ENCODE measurements at regions not wholly inside any gene's neighbourhood (a gene's known extent, or its start where the extent isn't known, plus 50 kb on each side); places are given as distances from the start of the nearest gene placed in this dataset.

DNA sequence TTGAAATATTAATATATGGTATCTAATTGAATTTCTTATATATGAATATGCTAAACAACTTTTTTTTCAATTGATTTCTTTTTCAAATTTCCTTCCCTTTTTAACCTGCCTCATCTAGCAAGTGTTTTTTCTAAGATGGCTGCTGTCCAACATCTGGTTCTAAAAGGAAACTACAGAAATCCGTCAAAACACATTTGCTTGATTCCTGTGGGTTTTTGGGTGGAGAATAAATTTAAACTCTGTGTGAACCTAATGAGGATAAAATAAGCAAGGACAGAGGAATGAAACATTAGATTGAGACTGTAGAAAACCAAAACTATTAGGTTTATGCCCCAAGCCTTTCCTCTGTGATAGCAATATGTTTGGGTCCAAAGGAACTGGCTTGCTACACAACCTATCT, 75.5 kb upstream of the STARD3NL start:
- peaks cover 0 to 18% of the 10 kb centered on the region in 2 donors for H3K9me3 ChIP-seq
- TF ChIP-seq, protein P1, sequence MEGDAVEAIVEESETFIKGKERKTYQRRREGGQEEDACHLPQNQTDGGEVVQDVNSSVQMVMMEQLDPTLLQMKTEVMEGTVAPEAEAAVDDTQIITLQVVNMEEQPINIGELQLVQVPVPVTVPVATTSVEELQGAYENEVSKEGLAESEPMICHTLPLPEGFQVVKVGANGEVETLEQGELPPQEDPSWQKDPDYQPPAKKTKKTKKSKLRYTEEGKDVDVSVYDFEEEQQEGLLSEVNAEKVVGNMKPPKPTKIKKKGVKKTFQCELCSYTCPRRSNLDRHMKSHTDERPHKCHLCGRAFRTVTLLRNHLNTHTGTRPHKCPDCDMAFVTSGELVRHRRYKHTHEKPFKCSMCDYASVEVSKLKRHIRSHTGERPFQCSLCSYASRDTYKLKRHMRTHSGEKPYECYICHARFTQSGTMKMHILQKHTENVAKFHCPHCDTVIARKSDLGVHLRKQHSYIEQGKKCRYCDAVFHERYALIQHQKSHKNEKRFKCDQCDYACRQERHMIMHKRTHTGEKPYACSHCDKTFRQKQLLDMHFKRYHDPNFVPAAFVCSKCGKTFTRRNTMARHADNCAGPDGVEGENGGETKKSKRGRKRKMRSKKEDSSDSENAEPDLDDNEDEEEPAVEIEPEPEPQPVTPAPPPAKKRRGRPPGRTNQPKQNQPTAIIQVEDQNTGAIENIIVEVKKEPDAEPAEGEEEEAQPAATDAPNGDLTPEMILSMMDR (IDR thresholded peaks at IDR 0.05), result no peak
- no peak overlapping the region for H3K27ac ChIP-seq
- H3K36me3 ChIP-seq, result no peaks in the 10 kb centered on the region
- no peak overlapping the region for H3K4me3 ChIP-seq
- intact Hi-C loops (cut with DNase I), result loop anchor here in 1 of 2 donors (10.0 kb wide), 2 partner anchors 188 to 272 kb away; partner anchors contain the start of gene SFRP4
- DNase-seq (no peak), ATAC-seq (no peak)
- H3K4me1 ChIP-seq, result no peaks in the 10 kb centered on the region
- no peaks in the 10 kb centered on the region for H3K27me3 ChIP-seq

GRCh38 chr7:38105874-38106483, 72.1 kb upstream of the STARD3NL start:
- Histone ChIP-seq H3K9me3 (no peaks in the 10 kb centered on the region), H3K4me1 (no peaks in the 10 kb centered on the region), H3K27me3 (no peaks in the 10 kb centered on the region), H3K36me3 (no peaks in the 10 kb centered on the region), H3K4me3 (no peak overlapping the region), H3K27ac (no peak overlapping the region)
- TF ChIP-seq, protein P1 (IDR thresholded peaks at IDR 0.05), result peak; percentile 54 to 70
- DNase-seq (peak in 2 of 4 donors; percentile 26 to 49), ATAC-seq (peak; percentile 79)
- intact Hi-C loops (cut with DNase I), result loop anchor here in 1 of 2 donors (5.0 to 10.0 kb wide), 3 partner anchors 116 to 269 kb away; partner anchors contain the start of gene SFRP4

GRCh38 chr7:38107486-38107893, 70.6 kb upstream of the STARD3NL start:
- ATAC-seq (peak; percentile 96), DNase-seq (peak in 3 of 4 donors; percentile 18 to 52 (median 44))
- intact Hi-C loops (cut with DNase I), result loop anchor here in 1 of 2 donors (5.0 to 10.0 kb wide), 3 partner anchors 115 to 267 kb away; partner anchors contain the start of gene SFRP4
- Histone ChIP-seq H3K27ac (no peak overlapping the region), H3K4me1 (no peaks in the 10 kb centered on the region), H3K27me3 (no peaks in the 10 kb centered on the region), H3K9me3 (no peaks in the 10 kb centered on the region), H3K36me3 (no peaks in the 10 kb centered on the region), H3K4me3 (no peak overlapping the region)
- TF ChIP-seq, protein P1 (IDR thresholded peaks at IDR 0.05), result peak; percentile 61 to 78

DNA sequence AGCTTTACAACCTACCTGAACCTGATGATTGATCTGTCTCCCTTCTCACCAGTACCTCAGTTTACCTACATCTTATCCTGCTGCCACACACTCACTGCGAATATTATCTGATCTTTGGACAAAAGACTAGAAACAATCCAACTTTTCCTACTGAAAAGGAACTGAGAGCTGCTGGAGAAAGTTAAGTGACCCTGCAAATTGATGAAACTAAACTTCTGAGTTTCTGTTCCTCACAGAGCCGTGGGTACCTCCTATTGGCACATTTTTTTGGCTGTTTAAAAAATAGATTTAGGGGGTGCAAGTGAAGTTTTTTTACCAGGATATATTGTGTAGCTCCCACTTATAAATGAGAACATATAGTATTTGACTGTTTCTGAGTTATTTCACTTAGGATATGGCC, 66.0 kb upstream of the STARD3NL start:
- Histone ChIP-seq H3K36me3 (no peaks in the 10 kb centered on the region), H3K4me3 (no peak overlapping the region), H3K4me1 (no peaks in the 10 kb centered on the region), H3K27ac (no peak overlapping the region), H3K27me3 (no peaks in the 10 kb centered on the region), H3K9me3 (no peaks in the 10 kb centered on the region)
- DNase-seq (no peak), ATAC-seq (no peak)
- TF ChIP-seq, protein P1 (IDR thresholded peaks at IDR 0.05), result no peak
- intact Hi-C loops (cut with DNase I), result no loop called here

DNA sequence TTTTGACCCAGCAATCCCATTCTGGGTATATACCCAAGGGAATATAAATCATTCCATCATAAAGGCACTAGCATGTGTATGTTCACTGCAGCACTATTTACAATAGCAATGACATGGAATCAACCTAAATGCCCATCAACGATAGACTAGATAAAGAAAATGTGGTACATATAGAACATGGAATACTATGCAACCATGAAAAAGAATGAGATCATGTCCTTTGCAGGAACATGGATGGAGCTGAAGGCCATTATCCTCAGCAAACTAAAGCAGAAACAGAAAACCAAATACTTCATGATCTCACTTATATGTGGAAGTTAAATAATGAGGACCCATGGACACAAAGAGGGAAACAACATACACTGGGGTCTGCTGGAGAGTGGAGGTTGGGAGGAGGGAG, 58.0 kb upstream of the STARD3NL start:
- no peak overlapping the region for H3K27ac ChIP-seq
- intact Hi-C loops (cut with DNase I), result no loop called here
- TF ChIP-seq, protein P1 (IDR thresholded peaks at IDR 0.05), result no peak
- H3K4me3 ChIP-seq, result no peak overlapping the region
- ATAC-seq (no peak), DNase-seq (no peak)
- H3K36me3 ChIP-seq, result no peaks in the 10 kb centered on the region
- H3K27me3 ChIP-seq, result no peaks in the 10 kb centered on the region
- peaks cover 0 to 7% of the 10 kb centered on the region in 2 donors for H3K9me3 ChIP-seq
- H3K4me1 ChIP-seq, result no peaks in the 10 kb centered on the region
